GM21360 (cell line): ENCODE measurements at regions not wholly inside any gene's neighbourhood (a gene's known extent, or its start where the extent isn't known, plus 50 kb on each side); places are given as distances from the start of the nearest gene placed in this dataset.
A peak's percentile ranks its signal among the peaks of the same experiment; 100 is the strongest.

Experiments used
- ATAC-seq: cut with Tn5 transposase; IDR thresholded peaks from one replicate; pipeline ENCODE4 v1.9.1; 2021; ENCODE audit warnings: mild to moderate bottlenecking, moderate library complexity; ENCODE audit not compliant: unreplicated experiment

DNA sequence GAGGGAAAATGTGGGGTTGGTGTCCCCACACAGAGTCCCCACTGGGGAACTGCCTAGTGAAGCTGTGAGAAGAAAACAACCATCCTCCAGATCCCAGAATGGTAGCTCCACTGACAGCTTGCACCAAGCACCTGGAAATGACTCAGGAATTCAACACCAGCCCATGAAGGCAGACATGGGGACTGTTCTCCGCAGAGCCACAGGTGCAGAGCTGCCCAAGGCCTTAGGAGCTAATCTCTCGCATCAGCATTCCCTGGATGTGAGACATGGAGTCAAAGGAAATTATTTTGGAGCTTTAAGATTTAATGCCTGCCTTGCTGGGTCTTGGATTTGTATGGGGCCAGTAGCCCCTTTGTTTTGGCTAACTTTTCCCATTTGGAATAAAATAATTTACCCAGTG, 367.9 kb downstream of the FAM133A start:
- no peak for ATAC-seq

DNA sequence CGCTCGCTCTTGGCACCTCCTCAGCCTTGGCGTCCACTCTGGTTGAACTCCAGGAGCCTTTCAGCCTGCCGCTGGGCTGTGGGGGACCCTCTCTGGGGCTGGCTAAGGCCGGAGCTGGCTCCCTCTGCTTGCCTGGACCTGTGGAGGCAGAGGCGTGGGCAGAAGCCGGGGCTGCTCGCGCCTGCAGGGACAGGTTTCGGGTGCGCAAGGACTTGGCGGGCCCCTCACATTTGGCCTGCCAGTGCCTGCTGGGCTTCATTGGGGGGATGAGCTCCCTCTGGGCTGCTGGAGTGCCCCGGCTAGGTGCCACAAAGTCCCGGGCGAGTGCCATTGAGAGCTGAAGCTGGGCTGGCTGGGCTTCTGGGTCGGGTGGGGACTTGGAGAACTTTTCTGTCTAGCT, 371.7 kb downstream of the FAM133A start:
- ATAC-seq: no peak

DNA sequence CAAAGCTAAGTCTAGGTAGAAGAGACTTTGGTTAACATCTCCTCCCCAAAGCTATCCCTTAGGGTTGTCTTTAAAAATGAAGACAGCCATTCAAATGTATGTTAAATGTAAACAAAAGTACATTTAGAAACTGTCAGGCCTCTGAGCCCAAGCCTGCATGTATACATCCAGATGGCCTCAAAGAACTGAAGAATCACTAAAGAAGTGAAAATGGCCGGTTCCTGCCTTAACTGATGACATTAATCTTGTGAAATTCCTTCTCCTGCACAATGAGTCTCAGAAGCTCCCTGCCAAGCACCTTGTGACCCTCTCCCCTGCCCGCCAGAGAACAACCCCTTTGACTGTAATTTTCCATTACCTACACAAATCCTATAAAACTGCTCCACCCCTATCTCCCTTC, 377.9 kb downstream of the FAM133A start:
- ATAC-seq: no peak

DNA sequence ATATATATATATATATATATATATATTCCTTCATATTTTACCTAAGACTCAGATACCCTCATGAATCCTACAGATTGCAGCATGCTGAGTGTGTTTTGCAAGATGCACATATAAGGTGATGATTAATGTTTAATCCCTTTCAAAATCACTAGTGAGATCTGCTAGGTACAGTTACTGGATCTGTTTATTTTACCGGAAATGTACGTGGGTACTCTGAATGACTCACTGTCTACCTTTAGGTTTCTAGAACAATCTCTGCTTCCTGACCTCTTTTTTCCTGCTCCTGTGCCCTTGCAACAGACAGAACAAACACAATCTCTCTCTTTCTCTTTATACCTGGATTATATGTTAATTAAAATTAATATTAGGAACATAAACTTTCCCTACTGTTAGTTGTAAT, 379.6 kb downstream of the FAM133A start:
- no peak for ATAC-seq

DNA sequence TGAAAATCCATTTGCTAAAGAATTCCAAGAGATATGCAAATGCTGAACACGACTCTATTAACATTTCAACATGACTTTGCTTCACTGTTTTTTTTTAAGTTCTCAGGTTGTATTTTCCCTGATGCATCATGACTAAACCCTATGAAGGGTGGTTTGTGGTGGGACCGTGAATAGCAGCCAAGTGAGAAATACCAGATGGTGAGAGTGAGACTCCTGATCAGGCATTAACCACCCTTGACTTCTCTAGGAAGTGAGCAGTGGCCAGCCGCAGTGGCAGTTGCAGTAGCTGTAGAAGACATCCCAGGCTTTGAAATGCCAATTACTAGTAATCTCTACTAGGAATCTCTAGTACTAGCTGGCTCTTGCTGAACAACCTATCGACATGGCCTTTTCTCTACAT, 383.4 kb downstream of the FAM133A start:
- no peak for ATAC-seq

DNA sequence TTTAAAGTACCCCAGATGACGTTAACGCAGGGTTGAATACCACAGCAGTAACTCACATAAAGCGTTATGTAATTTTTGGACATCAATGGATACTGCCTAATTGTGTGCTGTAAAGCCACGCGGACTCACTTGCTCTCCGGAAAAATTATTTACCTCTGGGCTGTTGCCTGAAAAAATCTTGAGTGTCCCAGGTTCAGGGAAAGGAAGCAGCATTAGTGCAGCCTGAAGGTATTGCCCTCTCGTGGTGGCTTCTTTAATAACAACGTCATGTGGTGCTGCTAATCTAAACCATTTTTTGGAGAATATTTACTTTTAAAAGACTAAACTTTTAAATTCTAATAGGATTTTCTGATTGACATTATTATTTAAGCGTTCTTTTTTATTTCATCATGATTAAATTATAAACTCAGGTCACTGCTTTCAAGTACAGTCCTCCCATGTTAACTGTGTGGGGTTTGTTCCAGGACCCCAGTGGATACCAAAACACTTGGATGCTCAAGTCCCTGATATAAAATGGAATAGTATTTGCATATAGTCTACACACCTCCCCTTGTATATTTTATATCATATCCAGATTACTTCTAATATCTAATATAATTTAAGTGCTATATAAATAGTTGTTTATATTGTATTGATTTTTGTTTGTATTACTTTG, 384.8 kb downstream of the FAM133A start:
- peak; percentile 59 for ATAC-seq

DNA sequence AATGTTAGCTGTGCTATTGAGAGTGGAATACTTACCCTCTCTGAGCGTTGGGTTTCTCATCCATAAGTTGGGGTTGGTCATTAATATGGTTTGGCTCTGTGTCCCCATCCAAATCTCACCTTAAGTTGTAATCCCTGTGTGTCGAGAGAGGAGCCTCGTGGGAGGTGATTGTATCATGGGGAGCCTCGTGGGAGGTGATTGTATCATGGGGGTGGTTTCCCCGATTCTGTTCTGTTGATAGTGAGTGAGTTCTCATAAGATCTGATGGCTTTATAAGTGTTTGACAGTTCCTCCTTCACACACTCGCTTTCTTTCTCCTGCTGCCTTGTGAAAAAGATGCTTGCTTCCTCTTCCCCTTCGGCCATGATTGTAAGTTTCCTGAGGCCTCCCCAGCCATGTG, 391.1 kb downstream of the FAM133A start:
- ATAC-seq: no peak

DNA sequence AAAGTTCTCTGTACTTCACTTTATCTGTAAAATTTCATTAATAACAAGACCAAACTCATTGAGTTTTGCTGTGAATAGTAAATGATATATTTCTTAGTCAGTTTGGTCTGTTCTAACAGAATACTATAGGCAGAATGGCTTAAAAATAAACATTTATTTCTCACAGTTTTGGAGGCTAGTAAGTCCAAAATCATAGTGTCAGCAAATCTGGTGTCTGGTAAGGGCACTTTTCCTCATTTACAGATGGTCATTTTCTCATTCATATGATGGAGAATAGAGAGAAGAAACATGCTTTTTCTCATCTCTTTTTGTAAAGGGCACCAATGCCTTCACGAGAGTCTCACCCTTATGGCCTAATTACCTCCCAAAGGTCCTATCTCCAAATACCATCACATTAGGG, 415.1 kb downstream of the FAM133A start:
- no peak for ATAC-seq

DNA sequence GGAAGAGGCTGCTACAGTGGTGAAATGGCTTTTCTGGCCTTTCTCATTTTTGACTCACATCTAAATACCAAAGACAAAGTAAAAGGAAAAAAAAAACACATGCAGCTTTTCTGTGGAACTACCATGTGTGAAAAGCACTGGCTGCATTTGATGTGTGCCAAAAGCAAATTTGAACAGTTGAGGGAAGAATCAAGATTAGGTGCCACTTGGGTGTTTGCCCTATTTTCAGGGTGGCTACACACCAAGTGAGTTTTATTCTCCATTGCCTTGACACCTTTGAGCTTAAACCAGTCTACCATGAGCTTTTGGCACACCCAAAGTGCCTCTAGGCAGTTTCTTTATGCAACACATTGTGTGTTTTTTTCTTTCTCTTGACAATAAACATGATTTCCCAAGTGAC, 423.9 kb downstream of the FAM133A start:
- no peak for ATAC-seq

DNA sequence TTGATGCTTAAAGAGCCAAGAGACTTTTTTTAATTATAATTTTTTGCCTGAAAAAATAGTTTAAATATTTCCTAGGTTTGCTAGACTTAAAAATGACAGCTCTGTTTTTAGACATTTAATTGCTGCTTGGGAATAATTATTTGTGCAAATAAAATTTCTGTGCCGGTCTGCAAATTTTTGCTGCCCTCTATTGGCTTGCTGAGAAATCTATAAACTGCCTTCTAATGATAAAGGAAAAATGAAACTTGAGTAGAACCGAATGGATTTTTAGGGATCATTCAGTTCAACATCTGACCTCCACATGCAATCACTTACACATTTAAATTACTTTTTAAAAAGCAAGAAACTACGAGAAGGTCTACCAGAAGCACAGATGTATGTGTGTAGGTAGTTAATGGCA, 434.0 kb downstream of the FAM133A start:
- no peak for ATAC-seq

DNA sequence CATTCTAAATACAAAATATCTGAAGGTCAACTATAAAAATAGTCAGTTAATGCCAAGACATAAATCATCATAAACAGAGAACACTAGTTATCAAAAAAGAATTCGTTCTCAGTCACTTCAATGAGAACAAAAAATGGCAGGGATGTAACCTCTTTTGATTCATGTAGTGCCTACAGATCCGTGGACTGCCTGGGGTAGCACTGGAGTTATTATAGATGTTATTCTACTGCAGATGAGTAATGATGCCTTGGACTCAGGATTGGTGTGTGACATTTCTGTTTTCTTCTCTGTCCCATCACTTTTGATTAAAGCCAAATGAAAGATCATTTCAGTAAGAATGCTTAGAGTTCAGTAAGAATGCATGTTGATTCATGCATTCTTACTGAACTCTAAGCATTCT, 440.4 kb downstream of the FAM133A start:
- no peak for ATAC-seq

DNA sequence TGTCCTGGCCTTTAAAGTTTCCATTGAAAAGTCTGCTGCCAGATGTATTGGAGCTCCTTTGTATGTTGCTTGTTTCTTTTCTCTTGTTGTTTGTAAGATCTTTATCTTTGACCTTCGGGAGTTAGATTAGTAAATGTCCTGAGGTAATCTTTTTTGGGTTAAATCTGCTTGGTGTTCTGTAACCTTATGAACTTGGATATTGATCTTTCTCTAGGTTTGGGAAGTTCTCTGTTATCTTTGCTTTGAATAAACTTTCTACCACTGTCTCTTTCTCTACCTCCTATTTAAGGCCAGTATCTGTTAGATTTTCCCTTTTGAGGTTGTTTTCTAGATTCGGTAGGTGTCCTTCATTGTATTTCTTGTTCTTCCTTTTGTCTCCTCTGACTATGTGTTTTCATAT, 447.8 kb downstream of the FAM133A start:
- ATAC-seq: no peak

DNA sequence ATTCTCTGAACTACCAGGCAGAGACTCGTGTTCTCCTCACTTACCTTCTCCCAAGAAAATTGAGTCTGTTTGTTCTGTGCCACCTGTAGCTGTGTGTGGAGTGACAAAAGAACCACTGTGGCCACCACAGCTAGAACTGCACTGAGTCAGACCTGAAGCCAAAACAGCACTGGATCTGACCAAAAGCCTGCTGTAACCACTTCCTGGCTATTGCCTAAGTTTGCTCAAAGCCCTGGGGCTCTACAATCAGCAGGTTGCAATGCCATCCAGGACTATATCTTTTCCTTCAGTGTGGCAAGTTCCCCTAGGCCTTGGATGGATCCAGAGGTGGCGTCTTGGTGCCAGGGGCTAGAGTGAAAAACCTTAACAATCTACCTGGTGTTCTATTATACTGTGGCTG, 449.1 kb downstream of the FAM133A start:
- ATAC-seq: no peak

DNA sequence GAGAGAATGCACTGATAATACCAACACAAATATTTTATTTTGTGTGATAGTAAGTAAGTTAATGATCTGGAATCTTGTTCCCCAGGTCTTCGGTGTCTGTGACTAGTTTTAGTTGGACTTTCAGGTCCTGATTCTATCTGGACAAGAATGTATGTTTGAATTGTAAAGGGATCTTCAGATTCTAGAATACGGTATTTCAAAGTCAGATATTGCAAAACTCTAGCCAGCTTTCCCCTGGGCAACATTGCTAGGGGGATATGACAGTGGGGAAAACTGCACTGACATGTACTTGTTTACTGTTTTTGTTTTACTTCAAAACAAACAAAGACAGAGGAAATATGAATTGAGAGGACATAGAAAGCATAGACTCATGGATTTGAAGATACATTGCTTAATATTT, 489.0 kb downstream of the FAM133A start:
- no peak for ATAC-seq

DNA sequence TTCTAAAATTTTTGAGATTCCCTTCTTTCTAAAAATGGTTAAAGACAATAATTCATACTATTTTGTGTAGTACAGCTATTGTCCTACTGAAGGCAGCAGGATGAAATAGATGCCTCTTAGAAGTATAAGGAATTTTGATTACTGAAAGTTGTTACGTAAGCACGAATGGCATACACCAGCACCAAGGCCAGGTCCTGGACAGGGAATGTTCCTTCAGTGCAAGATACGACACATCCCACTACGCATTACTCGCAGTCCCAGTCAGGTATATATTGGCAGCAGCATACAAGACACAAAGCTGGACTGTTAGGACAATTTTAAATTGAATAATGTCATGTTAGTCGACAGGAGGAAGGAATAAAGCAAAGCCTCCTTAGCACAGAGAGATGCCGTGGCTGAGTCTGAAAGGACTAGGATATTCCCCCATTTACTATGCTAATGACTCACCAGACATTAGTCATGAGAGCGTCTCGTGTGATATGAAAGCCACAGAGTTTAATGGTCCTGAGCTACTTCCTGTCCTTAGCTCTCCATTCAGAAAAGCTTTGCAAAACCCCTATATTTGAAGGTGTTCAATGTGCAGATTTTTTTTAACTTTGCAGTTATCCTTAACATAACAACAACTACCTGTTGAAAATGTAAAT, 504.3 kb downstream of the FAM133A start:
- no peak for ATAC-seq

DNA sequence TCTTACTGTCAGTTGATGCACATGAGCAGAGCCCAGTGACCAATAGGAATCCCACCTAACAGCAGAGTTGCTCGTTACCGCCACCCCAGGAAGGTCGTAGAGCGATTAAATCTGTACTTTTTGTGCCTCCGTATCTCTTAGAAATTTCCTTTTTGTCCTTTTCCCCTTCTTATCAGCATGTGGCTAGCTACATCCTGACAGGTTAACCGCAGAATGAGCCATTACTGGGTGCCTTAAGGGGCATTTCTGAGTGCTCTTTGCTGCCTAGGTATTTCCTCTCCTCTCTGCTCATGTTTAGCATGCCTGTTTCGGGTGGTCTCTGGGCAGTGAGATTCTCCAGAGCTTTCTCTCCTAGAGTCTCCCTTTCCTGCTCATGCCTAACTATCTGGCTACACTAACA, 530.5 kb downstream of the FAM133A start:
- ATAC-seq: no peak

DNA sequence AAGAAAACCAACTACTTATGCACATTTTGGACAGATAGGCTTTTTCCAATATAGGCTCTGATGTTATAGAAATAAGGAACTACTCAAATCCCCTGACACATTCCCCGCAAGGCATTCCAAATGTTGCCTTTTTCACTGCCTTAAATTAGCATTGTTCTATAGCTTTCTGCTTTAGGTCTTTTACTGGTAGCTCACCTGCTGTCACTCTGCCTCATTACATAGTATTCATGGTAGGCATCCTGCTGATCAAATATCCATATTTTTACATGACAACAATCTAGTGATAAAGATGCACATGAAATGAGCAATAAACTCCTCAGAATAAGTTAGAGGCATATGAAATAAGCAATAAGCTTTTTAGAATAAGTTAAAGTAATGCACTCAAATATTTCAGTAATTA, 542.7 kb downstream of the FAM133A start:
- ATAC-seq: no peak

DNA sequence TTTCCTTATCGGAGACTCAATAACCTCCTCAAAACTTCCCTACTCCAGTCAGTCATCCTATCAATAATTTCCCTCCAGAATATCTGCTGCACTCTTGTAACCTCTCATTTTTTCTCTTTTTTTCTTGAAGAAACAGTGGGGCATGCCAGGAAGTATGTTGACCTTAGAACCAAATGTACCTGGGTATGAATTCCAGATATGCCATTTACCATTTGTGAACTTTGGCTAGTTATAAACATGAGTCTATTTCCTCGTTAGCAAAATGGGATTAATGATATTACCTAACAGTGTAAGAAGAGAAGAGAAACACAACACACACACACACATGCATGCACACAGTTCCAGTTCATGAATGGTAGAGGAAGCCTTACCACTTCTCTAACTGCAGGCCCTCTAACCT, 578.2 kb downstream of the FAM133A start:
- ATAC-seq: no peak

DNA sequence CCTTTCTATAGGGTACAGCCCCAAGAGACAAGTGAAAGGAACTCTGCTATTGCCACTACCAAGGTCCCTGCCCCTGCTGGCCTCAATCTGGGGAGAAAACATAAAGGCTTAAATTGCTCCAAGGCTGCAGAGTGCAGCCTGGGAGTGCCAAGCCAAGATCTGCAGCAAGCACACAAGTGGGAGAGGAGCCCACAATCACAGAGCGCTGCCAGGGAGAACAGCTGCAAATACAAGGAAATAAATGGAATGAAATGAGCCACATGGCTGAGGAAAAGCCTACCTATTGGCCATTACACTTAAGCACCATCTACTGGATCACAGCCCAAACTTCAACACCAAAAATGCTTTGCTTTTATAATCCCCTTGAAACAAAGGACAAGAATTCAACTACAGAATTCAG, 582.4 kb downstream of the FAM133A start:
- ATAC-seq: no peak

DNA sequence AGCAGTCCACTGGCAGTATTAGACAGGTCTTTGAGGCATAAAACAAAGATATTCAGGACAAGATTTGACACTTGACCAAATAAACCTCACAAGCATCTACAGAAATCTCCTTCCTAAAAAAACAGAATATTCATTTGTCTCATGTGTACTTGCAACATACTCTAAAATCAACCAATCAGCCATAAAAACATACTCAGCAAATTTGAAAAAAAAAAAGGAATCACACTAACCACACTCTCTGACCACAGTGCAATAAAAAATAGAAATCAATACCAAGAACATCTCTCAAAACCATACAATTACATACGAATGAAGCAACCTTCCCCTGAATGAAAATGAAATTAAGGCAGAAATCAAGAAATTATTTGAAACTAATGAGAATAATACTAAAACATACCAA, 591.3 kb downstream of the FAM133A start:
- ATAC-seq: no peak

DNA sequence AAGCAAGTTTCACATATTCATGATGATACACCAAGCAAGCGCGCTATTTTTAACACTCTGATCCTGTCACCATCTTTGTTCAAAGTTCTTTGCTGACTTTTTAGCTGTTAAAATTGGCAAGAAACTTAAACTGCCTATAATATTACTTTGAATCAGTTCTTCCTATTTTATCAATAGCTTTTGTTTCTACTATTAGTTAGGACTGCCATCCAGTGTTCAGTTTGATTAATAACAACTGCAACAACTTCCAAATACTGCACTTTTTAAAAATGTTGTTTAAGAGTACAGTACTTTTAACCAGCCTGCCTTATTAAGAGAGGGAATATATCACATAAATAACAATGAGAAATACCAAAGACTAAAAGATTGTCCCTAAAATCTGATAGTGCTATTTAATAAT, 614.3 kb downstream of the FAM133A start:
- no peak for ATAC-seq

DNA sequence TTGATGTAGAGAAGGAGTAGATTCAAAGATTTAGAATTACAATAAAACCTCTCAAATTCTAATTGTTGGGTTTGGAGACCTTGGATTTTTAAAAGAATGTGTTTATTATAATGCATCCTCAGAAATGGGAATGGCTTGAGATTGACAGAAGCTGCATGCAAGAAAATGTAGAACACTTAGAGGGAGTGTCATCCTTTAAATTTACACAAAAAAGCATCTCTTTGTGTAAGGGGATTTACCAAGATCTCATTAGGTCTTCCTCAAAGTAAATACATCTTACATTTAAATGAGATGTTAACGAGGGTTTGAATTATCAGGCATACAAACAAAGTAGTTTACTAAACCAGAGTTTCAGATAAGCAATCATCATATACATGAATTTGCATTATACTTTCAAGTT, 615.0 kb downstream of the FAM133A start:
- no peak for ATAC-seq

DNA sequence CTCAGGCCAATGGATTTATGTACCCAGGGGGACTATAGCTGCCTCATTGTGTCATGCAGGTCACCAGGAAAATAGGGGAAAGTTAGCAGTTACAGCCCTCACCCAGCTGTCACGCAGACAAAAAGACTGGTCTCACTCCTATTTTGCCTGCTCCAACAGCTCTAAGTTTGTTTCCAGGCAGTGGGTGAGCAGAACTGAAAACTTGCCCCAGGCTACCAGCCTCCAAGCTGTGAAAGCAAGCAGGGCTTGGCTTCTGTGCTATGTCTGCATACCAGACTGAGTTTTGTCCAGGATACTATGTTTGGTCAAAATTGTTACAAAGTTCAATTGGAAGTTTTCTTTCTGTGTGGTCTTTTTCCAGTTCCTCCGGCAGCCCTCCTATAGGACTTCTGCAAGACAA, 628.4 kb downstream of the FAM133A start:
- no peak for ATAC-seq
